Activated CD8-positive, alpha-beta memory T cell treated with anti-CD3 and anti-CD28 coated beads, Interleukin-2, amount 10 ng/mL, durations not matched to agents 7 days and 5 days (primary cell): ENCODE measurements at regions not wholly inside any gene's neighbourhood (a gene's known extent, or its start where the extent isn't known, plus 50 kb on each side); places are given as distances from the start of the nearest gene placed in this dataset.
A peak's percentile ranks its signal among the peaks of the same experiment; 100 is the strongest.
"Not testable (repeated sequence)": the region's sequence is repeated elsewhere in the genome, so short reads cannot be mapped to it uniquely, and the experiment has no call there.

Source experiments
- ATAC-seq: fragments of 150-1000 bp; cut with Tn5 transposase; one replicate; pipeline ENCODE4 v1.10.0; 2021; ENCODE audit warnings: moderate library complexity
- CTCF ChIA-PET: fragments of 350-600 bp; sonication (Branson Sonifier 250); formaldehyde crosslinking; loops from one replicate; lab custom pipeline; 2021; ENCODE audit warnings: antibody characterized with exemption; lab: Charles Lee
- DNase-seq: peaks from one replicate; pipeline ENCODE4 v3.0.0-alpha.2; 2020
- H3K27ac Mint-ChIP-seq: one replicate; pipeline ENCODE4 v1.8.0; 2021; ENCODE audit warnings: mild to moderate bottlenecking, mixed read lengths
- H3K27me3 Mint-ChIP-seq: one replicate; pipeline ENCODE4 v1.8.0; 2021; ENCODE audit warnings: mixed read lengths
- H3K36me3 Mint-ChIP-seq: one replicate; pipeline ENCODE4 v1.8.0; 2021; ENCODE audit warnings: mild to moderate bottlenecking, mixed read lengths
- H3K4me1 Mint-ChIP-seq: one replicate; pipeline ENCODE4 v1.8.0; 2021; ENCODE audit warnings: mixed read lengths
- H3K4me3 Mint-ChIP-seq: one replicate; pipeline ENCODE4 v1.8.0; 2021; ENCODE audit warnings: mild to moderate bottlenecking, moderate library complexity, mixed read lengths
- H3K9me3 Mint-ChIP-seq: one replicate; pipeline ENCODE4 v1.8.0; 2022; ENCODE audit warnings: low read depth, mixed read lengths

DNA sequence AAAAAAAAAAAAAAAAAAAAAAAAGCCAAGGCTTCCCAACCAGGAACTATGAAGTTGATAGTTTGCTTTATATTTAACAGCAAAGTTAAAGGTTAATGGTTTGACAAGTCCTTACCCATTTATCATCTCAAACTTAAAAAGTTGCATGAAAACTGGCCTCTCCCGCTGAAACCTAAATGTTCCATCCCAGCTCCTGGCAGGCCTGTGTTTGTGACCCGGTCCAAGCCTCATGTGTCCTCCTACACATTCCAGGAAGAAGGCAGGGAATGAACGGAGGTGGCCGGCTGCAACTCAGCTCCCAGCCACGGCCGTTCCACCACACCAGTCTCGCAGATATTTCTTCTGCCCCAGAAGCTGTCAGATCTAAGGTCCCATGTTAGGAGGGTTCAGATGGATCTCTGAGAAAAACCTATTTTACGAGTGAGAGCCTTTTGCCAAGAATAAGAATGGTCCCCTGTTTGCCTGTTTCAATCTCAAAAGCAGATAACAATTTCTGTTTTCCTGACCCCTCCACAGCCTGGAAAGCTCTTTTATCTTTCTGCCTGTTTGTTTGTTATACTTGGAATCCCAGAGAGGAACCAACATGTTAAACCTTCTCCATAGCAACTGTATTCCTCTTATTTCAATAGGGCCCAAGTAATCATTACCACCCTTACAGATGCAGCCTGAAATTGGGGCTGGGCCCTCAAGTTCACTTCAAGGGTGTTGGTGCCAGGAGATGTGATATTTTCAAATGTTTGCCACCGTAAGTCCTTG is 56.5 kb downstream of the KCTD12 start:
- Mint-ChIP-seq H3K4me1 (peaks cover 3% of the 10 kb centered on the region), H3K36me3 (no peaks in the 10 kb centered on the region), H3K27ac (no peak overlapping the region), H3K4me3 (no peak overlapping the region), H3K27me3 (peaks cover 14% of the 10 kb centered on the region), H3K9me3 (no peaks in the 10 kb centered on the region)
- CTCF ChIA-PET = interaction anchor here (1.3 kb wide), 1 partner anchor 74 kb away, joined by 3 read pairs; no protein-coding TSS in a partner anchor
- no peak for DNase-seq
- no peak for ATAC-seq

- H3K4me1 Mint-ChIP-seq = peaks cover 3% of the 10 kb centered on the region
- H3K27me3 Mint-ChIP-seq = peaks cover 14% of the 10 kb centered on the region
- no peaks in the 10 kb centered on the region for H3K36me3 Mint-ChIP-seq
- no peak overlapping the region for H3K27ac Mint-ChIP-seq
- no peak for DNase-seq
- no peak overlapping the region for H3K4me3 Mint-ChIP-seq
- CTCF ChIA-PET = no interaction called here
- no peak for ATAC-seq
- no peaks in the 10 kb centered on the region for H3K9me3 Mint-ChIP-seq
Observed at GRCh38 chr13:76828316-76828741, 57.9 kb downstream of the KCTD12 start.

GRCh38 chr13:76826527-76826926 is 59.7 kb downstream of the KCTD12 start:
- H3K9me3 Mint-ChIP-seq = no peaks in the 10 kb centered on the region

GRCh38 chr13:76825430-76825829 is 60.8 kb downstream of the KCTD12 start:
- H3K27ac Mint-ChIP-seq = no peak overlapping the region
- H3K27me3 Mint-ChIP-seq = peaks cover 7% of the 10 kb centered on the region
- DNase-seq (no peak), ATAC-seq (no peak)
- H3K4me3 Mint-ChIP-seq = no peak overlapping the region
- no peaks in the 10 kb centered on the region for H3K36me3 Mint-ChIP-seq
- CTCF ChIA-PET = no interaction called here
- no peaks in the 10 kb centered on the region for H3K9me3 Mint-ChIP-seq
- peaks cover 3% of the 10 kb centered on the region for H3K4me1 Mint-ChIP-seq

More at GRCh38 chr13:76826527-76826926, 59.7 kb downstream of the KCTD12 start:
- DNase-seq (no peak), ATAC-seq (no peak)
- CTCF ChIA-PET = no interaction called here
- no peak overlapping the region for H3K27ac Mint-ChIP-seq
- no peaks in the 10 kb centered on the region for H3K36me3 Mint-ChIP-seq
- H3K4me1 Mint-ChIP-seq = peaks cover 3% of the 10 kb centered on the region
- H3K4me3 Mint-ChIP-seq = no peak overlapping the region
- peaks cover 10% of the 10 kb centered on the region for H3K27me3 Mint-ChIP-seq

DNA sequence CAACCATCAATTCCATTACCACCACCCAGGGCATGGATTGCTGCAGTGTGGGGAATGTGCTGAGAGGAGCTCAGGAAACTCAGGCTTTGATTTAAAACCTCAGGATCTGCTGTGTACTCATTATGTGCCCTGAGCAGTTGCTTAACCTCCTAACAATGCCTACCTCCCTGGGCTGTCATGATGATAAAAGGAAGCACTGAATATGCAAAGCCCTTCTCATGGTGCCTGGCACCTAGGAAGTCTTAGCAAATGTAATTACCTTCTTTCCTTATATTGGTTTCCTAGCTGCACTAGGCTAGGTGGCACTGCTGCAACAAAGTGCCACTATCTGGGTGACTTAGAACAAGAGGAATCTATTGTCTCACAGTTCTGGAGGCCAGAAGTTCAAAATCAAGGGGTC is 62.2 kb downstream of the KCTD12 start:
- H3K36me3 Mint-ChIP-seq = no peaks in the 10 kb centered on the region
- DNase-seq (no peak), ATAC-seq (no peak)
- no peaks in the 10 kb centered on the region for H3K9me3 Mint-ChIP-seq
- peaks cover 3% of the 10 kb centered on the region for H3K4me1 Mint-ChIP-seq
- CTCF ChIA-PET = interaction anchor here (0.6 to 2.2 kb wide), 2 partner anchors 80 to 1297 kb away, joined by 5 to 16 read pairs; no protein-coding TSS in a partner anchor
- no peak overlapping the region for H3K27ac Mint-ChIP-seq
- H3K4me3 Mint-ChIP-seq = no peak overlapping the region
- H3K27me3 Mint-ChIP-seq = peaks cover 3% of the 10 kb centered on the region

GRCh38 chr13:76822698-76823267 is 63.4 kb downstream of the KCTD12 start:
- H3K4me1 Mint-ChIP-seq = no peaks in the 10 kb centered on the region
- ATAC-seq = peak; percentile 30
- H3K36me3 Mint-ChIP-seq = no peaks in the 10 kb centered on the region
- CTCF ChIA-PET = interaction anchor here (0.9 to 2.2 kb wide), 2 partner anchors 32 to 81 kb away, joined by 3 to 16 read pairs; no protein-coding TSS in a partner anchor
- H3K9me3 Mint-ChIP-seq = no peaks in the 10 kb centered on the region
- H3K27ac Mint-ChIP-seq = no peak overlapping the region
- no peak for DNase-seq
- H3K4me3 Mint-ChIP-seq = no peak overlapping the region
- peaks cover 13% of the 10 kb centered on the region for H3K27me3 Mint-ChIP-seq

DNA sequence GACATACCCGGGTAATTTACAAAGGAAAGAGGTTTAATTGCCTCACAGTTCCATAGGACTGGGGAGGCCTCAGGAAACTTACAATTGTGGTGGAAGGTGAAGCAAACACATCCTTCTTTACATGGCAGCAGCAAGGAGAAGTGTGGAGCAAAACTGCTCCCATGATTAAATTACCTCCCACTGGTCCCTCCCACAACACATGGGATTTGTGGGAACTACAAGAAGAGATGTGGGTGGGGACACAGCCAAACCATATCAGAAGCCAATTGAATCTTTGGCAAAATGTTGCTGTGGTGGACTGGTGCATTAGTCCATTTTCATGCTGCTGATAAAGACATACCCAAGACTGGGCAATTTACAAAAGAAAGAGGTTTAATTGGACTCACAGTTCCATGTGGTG is 65.0 kb downstream of the KCTD12 start:
- DNase-seq, H3K4me1 Mint-ChIP-seq, H3K4me3 Mint-ChIP-seq, H3K27ac Mint-ChIP-seq, H3K36me3 Mint-ChIP-seq, CTCF ChIA-PET, H3K9me3 Mint-ChIP-seq, ATAC-seq: not testable (repeated sequence)
- peaks cover 23% of the 10 kb centered on the region for H3K27me3 Mint-ChIP-seq

- ATAC-seq = no peak
- no peaks in the 10 kb centered on the region for H3K4me1 Mint-ChIP-seq
- H3K27ac Mint-ChIP-seq = no peak overlapping the region
- H3K36me3 Mint-ChIP-seq = no peaks in the 10 kb centered on the region
- no peak overlapping the region for H3K4me3 Mint-ChIP-seq
- no peaks in the 10 kb centered on the region for H3K9me3 Mint-ChIP-seq
- DNase-seq = no peak
- peaks cover 28% of the 10 kb centered on the region for H3K27me3 Mint-ChIP-seq
- CTCF ChIA-PET = no interaction called here
Observed at GRCh38 chr13:76820759-76821158, 65.4 kb downstream of the KCTD12 start.

- no peaks in the 10 kb centered on the region for H3K9me3 Mint-ChIP-seq
- H3K4me1 Mint-ChIP-seq = no peaks in the 10 kb centered on the region
- no peak overlapping the region for H3K4me3 Mint-ChIP-seq
- ATAC-seq (no peak), DNase-seq (no peak)
- H3K27ac Mint-ChIP-seq = no peak overlapping the region
- peaks cover 36% of the 10 kb centered on the region for H3K27me3 Mint-ChIP-seq
- no peaks in the 10 kb centered on the region for H3K36me3 Mint-ChIP-seq
- CTCF ChIA-PET = no interaction called here
Observed at GRCh38 chr13:76816394-76816793, 69.8 kb downstream of the KCTD12 start.

- DNase-seq (no peak), ATAC-seq (no peak)
- H3K27ac Mint-ChIP-seq = no peak overlapping the region
- H3K4me1 Mint-ChIP-seq = no peaks in the 10 kb centered on the region
- H3K36me3 Mint-ChIP-seq = no peaks in the 10 kb centered on the region
- H3K27me3 Mint-ChIP-seq = peaks cover 36% of the 10 kb centered on the region
- CTCF ChIA-PET = no interaction called here
- no peak overlapping the region for H3K4me3 Mint-ChIP-seq
- H3K9me3 Mint-ChIP-seq = no peaks in the 10 kb centered on the region
Observed at GRCh38 chr13:76815344-76815743, 70.9 kb downstream of the KCTD12 start.

DNA sequence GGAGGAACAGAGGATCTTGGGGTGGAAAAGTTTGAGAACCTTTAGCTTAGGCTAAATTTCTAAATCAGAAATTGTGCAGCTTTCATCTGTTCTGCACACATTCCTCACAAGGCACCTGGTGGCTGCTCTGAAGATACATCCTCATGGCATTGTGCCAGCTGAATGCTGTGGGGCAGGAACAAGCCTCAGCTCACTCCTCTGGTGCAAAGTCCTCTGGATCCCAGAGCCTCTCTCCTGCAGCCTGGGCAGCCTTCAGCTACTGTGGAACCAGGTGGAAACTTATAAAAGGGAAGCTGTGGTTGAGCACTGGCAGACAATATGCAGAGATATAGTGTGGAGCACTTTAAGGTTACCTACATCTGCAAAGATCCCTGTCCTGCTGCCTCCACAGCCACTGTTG is 72.3 kb downstream of the KCTD12 start:
- DNase-seq (no peak), ATAC-seq (no peak)
- no peak overlapping the region for H3K27ac Mint-ChIP-seq
- no peaks in the 10 kb centered on the region for H3K4me1 Mint-ChIP-seq
- peaks cover 37% of the 10 kb centered on the region for H3K27me3 Mint-ChIP-seq
- no peaks in the 10 kb centered on the region for H3K36me3 Mint-ChIP-seq
- H3K4me3 Mint-ChIP-seq = no peak overlapping the region
- no peaks in the 10 kb centered on the region for H3K9me3 Mint-ChIP-seq
- CTCF ChIA-PET = no interaction called here

DNA sequence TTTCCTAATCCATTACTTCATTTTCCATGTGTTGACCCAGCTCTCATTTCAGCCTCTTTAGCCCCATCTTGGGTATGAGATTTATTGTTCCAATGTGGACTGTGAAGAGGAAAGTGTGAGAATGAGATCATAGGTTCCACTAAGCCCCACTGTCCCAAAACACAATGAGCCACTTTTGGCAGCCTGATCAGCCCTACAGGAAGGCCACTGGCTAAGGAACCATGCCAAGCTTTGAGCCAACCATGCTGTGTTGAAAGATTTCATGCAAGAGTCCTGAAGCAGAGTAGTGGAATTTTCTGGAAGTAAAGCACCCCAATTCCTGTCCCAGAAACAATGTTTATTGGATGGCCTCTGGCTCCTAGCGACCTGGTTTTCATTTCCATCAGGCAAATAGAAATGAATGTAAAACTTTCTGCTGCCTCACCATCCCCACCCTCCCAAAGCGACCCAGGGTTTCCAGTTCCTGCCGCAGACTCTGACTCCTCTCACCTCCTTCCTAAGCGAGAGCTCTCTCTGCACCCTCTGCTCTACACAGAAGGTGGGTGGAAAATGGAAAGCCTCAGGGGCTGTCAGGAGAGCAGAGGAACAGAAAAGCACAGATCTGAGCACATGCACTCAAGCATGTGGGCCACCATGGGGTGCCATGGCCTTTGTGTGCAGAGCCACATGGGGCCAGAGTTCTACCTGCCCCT is 73.1 kb downstream of the KCTD12 start:
- ATAC-seq = no peak
- Mint-ChIP-seq H3K9me3 (no peaks in the 10 kb centered on the region), H3K27ac (no peak overlapping the region), H3K4me1 (no peaks in the 10 kb centered on the region), H3K4me3 (no peak overlapping the region), H3K27me3 (peaks cover 29% of the 10 kb centered on the region), H3K36me3 (no peaks in the 10 kb centered on the region)
- CTCF ChIA-PET = no interaction called here
- no peak for DNase-seq

DNA sequence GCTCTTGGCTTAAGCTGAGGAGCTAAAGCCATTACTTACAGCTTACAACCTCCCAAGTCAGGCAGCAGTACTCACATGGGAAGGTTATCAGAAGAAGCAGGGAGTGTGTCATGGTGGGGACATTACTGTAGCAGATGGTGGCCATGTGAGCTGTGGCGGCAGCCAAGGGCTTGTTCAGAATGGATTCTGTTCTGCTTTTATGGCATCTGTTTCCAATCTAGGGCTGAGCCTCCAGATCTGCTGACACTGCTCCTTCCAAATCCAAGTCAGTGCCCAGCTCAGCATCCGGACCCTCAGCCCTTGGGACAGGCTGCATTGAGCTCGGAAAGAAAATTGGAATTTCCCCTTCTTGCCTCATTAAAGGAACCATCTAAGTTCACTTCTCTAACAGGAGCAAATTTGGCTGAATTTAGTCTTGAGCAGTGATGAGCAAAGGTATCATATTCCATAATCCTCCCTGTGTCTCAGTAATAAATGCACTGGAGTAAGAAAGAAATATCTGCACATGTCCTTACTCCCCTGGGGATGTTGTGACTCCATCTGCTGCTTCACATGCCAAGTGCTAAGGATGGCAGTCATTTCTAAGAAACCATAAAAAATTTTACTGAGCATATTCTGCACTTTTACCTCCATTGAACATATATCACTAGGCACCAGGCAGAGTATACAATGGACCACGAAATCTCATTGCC is 73.9 kb downstream of the KCTD12 start:
- no peak overlapping the region for H3K4me3 Mint-ChIP-seq
- no peaks in the 10 kb centered on the region for H3K4me1 Mint-ChIP-seq
- no peak for ATAC-seq
- H3K36me3 Mint-ChIP-seq = no peaks in the 10 kb centered on the region
- peaks cover 25% of the 10 kb centered on the region for H3K27me3 Mint-ChIP-seq
- CTCF ChIA-PET = no interaction called here
- peaks cover 2% of the 10 kb centered on the region for H3K9me3 Mint-ChIP-seq
- no peak overlapping the region for H3K27ac Mint-ChIP-seq
- DNase-seq = no peak
